NOMO-1 (cell line): ENCODE measurements at regions not wholly inside any gene's neighbourhood (a gene's known extent, or its start where the extent isn't known, plus 50 kb on each side); places are given as distances from the start of the nearest gene placed in this dataset.

Source experiments
- DNase-seq, 2 experiments: peaks; one replicate each; lab custom pipeline; 2025; ENCODE audit not compliant: unreplicated experiment in 2 of 2; lab: John Stamatoyannopoulos, UW

DNA sequence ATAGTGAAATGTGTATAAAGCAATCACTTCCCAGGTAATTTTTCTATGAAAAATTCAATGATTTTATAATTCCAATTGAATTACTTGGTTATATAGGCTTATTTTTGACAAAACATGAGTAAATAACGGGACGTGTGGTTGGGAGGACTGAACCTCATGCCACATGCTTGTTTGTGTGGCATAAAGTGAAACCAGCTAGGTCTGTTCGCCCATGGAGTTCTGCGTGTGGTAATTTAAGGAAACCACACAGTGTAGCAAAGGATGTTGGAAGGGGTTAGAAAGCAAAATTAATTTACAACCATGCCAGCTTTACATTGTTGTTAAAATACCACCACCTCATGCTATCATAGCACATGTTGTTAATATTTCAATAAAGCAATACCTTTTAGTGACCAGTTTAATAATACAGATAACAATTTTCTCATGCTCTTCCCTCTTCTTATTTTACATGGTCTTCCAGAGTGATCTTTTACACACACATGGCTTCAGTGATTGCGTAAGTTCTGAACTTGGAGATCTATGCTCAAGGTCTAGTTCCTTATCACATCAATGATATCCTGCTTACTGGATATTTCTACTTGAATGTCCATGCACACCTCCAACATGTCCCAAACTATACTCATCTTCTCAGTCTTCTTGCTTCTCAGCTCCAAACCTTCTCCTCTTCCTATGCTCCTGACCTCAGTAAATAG, 156.4 kb upstream of the ITGA4 start:
- DNase-seq, result peak in 1 of 2 experiments; percentile 71

DNA sequence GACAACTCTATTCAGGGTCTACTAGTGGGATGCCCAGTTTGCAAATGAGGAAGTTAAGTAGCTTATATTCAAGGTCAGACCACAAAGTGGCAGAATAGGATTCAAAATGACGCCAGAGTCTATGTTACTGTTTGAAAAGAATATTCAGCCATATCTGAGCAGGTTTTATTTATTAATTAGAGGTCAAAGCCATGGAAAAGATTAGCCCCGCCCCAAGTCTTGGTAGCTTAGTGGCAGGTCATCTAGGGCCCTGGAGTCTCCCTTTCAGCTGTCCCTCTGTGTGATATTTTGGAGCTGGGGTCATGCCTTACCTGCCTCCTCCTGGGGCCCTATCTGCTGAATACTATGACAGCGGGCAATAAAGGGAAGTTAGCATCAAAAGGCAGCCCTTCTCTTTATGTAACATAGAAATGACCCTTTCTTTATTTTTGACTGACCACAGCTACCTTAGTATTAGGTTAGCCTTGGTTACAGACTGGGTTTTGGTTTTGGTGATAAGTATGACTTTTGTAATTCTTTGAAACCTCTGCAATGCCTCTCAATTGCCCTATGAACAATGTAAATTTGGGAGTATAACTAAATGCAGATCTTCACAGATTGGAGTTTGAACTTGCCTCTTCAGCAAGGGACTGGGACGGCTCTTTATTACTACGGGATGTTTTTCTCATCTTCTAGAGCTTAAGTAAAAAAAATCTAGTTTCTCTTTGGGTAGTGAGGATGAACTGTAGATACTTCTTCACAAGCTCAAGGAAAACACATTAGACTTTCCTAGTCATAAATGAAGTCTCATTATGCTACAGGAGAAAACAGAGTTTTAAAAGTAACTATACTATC, 153.0 kb upstream of the ITGA4 start:
- DNase-seq, result peak; percentile 81 to 88

DNA sequence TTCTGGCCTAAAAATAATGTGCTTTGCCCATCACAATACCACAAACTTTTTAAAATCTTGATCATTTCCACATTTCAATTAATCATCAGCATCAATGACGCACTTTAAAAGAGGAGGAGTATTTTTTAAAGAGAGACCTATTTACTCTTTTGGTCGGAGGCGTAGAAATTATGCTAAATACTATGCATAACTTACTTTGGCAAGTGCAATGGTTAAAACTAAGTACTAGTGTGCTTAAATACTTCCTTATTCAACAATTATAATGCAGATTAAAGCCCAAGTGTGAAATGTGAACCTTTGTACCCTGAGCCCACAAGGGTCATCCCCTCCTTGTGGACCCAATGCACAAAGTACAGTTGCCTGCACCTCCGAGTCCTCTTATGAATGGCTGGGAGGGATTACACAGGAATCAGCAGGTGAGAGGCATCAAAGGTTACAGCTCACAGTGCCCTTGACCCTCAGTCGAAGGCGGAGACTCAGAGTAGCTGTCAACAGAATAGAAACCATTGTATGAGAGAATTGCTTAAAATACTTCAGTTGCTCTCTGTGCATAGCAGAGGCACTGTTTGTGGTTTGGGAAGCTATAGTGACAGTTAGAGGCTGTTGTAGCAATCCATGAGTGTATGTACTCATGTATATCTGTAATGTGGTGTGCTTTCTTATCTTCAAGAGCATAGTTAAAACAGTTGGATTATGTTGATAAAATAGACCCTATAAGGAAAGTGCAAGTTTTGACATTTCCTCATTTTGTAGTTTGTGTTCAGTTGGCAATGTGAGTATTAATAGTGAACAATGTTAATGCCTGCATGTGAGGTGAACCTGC, 151.7 kb upstream of the ITGA4 start:
- DNase-seq, result peak; percentile 76 to 98

DNA sequence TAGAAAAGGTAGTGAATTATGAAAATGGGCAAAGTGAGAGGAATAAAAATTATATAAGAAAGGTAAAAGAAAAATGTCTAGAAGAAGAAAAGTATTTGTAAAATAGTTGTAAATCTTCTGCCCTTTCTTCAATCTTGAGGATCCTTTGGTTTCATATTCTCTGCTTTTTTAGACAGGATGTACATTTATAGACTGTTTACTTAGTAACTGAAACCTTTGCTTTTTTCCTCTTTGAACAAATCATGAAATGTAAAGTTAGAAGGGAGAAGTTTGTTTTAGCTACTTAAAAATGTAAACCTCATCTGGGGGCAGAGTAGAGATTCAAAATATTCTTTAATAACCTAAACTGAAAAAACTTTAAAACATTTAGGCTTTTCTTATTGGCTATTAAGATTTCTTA, 150.4 kb upstream of the ITGA4 start:
- DNase-seq, result peak in 1 of 2 experiments; percentile 47

DNA sequence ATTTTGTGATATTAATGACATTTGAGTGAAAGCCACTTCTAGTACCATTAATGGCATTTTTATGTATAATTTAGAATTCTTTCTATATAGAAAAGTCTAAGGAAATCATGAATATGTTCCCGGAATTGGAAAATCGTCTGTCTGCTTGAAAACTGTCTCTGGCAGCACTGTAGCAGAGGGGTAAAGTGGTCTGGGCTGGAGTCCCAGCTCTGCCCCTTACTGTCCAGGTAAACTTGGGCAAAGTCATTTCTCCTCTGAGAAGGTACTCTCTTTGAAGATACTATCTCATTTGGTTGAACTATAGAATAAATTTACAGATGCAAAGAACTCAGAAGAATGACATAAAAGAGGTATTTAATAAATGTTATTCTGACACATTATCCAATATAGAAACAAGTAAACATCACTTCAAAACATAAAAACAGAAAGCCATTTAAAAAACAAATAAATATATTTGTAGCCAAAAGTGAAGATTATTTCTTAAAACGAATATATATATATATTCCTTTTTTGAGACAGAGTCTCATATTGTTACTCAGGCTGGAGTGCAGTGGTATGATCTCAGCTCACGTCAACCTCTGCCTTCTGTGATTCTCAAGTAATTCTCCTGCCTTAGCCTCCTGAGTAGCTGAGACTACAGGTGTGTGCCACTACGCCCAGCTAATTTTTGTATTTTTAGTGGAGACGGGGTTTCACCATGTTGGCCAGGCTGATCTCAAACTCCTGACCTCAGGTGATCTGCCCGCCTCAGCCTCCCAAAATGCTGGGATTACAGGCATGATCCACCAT, 149.8 kb upstream of the ITGA4 start:
- DNase-seq, result no peak

DNA sequence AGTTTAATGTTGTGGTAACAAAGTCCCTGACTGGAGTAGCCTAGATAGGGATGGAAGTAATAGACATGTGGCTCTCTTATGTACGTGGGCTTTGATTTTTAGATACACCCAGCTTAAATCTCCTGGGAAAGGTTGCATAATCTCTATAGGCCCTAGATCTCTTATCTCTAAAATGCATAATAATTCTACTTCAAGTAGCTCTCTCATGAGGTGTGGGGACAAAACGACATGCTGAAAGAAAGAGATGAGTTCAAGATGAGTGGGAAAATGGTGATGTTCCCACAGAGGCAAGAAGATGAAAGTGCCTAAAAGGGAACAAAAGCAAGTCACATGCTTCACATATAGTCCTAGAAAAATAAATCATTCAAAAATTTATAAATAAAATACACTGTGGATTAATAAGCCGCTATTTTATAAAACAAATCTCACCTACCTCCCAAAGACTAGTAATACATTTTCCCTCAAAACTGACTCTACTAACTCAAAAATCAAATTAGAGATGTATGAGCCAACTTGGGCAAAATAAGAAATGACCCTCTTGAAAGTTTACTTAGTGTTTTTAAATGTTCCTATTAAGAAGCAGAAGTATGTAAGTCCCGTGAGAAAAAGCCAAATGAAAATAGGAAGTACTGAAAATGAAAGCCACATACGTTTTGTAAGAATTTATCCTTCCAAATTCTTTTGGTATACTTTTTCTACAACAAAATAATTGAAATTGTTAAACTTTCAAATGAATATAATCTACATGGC, 148.2 kb upstream of the ITGA4 start:
- peak; percentile 47 to 89 for DNase-seq

DNA sequence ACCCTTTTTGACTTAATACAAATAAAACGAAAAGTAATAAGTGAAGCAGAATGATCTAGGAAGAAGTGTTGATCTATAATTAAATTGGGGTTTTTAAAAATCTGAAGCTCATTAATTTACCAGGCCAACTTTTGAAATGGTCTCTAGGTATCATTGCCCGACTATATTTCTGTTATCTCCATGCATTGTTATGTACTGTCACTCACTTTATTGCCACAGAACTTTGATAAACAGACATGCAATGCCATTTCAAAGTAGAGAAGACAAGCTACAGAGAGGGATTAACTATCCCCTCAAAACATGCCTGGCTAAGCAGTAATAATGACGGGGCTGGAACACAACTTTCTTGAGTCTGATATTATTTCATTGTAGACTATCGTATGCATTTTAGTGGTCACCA, 147.6 kb upstream of the ITGA4 start:
- peak in 1 of 2 experiments; percentile 45 for DNase-seq

DNA sequence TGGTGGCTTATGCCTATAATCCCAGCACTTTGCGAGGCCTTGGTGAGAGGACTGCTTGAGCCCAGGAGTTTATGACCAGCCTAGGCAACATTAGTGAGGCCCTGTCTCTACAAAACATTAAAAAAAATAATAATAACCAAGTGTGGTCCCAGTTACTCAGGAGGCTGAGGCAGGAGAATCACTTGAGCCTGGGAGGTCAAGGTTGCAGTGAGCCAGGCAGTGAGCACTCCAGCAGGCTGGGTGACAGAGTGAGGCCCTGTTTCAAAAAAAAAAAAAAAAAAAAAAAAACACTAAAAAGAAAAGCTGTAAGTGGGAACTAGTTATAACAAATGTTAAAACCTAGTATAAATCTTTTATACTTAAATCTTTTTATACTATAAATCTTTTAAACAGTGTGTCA, 146.2 kb upstream of the ITGA4 start:
- DNase-seq, result no peak

DNA sequence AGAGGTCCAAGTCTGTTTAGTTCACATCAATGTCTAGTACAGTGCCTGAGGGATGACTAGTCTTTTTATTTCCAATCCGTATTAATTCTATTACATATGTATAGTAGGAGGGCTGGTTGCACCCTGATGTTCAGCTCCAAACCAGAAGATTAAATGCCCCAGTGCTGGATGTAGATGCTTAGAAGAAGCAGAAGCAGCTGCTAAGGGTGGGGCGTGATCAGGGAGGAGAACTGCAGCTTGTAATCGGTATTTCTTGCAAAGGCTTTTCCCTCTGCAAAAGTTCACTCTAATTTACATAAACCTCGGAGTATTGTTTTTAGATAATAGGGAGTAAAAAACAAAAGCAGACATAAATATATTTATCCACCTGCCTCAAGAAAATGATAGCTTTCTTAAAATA, 145.3 kb upstream of the ITGA4 start:
- peak; percentile 49 to 64 for DNase-seq

DNA sequence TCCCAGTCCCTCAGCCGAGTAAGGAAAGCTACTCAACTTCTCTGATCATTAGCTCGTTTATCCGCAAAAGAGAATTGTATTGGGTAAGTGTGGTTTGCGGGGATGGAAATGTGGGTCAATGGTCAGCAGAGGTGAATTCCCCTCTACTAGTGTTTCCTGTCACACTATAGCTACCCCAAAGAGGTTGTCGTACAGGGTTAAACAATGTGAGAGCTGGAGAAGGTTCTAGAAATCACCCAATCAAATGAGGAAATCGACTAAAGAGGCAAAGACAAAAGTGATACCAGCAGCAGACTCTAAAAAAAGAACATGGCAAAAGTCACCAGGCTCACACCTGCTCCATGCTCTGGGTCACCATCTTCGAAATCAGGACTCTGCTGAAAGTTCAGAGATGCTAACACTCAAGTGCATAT, 144.7 kb upstream of the ITGA4 start:
- peak in 1 of 2 experiments; percentile 17 for DNase-seq

DNA sequence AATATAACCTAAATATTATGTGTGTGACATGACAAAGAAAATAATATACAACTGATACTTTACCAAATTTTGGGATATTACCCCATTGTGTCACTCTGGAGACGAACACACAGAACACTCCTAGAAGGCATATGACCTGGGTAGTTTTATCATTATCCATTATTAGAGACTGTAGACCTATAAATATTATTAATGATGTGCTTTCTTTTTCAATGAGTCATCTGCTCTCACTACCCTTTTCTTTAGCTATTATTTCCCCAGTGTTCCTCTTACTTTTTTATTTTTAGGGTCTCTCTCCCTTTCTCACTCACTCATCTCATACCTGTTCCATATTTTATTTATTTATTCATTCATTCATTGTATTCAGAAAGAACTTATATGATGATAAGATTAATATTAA, 143.3 kb upstream of the ITGA4 start:
- DNase-seq, result peak in 1 of 2 experiments; percentile 34

DNA sequence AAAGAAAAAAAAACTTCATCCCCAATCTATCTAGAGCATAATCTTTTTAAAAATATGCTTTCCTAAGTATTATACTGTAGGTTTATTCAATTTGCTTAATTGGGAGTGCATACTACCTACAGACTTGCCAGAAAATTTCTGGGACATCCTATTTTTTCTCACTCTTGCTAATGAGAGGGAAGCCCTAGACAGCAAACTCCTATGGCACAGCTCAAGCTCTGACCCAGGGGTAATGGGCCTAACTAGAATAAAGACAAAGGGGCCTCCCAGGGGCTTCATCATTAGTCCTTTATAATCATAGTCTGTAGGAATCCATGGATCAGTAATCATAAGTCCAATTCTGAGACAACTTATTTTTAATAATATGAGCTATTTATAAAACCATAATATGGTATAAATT, 142.6 kb upstream of the ITGA4 start:
- DNase-seq, result no peak

DNA sequence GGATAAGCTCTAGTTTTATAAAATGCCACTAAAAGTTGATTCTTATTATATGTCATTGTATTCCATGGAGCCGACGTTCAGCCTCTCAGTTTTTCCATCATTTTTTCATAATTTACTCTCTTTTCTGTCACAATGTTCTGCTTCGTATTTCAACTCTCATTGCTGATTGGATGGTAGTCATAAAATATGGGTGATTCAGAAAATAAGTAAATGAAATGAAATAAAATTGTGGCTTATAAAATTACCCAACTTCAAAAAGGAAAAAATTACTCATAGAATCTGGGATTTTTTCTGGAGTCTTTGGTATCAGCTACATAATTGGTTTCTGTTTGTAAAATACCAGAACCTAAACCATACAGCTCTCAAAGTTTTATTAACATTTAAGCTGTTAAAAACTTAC, 139.7 kb upstream of the ITGA4 start:
- DNase-seq, result no peak

DNA sequence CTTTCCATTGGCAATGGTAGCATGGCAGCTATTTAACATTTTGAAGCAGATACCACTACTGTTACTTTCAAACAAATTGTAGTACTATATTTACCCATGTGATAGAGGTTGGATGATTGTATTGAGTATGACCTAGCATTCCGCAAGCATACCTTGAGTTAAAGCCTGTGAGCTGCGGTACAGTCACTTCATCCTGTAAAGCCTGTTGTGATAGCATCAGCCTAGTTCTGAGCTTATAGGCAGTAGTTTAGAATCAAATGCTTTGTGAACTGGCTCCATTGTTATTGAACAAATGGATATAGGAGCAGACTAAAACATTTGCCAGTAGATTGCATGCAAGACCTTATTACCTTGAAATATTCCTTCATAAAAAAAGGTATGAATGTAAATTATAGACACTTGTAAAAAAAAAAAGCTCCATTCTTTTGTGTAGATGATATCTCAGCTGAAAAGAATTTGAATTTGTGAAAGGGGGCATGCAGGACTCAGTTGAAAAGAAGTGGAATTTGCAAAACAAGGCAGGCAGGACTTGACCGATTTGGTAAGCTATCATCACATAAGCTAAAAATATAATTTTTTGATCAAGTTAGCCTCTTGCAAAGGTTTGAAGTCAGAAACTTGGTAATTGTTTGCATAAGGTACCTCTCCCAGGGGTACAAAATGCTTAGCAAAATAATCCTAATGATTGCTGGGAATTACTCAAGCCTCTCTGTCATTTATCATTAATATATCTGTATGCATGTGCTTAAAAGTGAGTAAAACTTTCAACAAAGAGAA, 138.5 kb upstream of the ITGA4 start:
- DNase-seq, result no peak

DNA sequence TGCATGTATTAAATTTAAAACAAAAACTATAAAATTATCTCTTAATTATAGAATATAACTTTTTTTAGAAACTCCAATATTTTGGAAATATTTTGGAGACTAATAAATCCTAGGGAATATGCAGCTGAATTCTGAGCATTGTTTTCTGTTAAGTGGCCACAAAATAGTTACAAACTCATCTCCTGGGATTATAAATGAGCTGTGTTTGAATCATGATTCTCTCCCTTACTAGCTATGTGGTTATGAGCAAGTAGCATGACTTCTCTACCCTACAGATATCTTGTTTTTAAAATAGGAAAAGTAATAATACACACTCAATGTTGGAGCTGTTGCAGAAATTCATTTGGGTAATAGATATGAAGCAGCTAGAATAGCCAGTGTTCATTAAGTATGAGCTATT, 137.9 kb upstream of the ITGA4 start:
- DNase-seq, result no peak

DNA sequence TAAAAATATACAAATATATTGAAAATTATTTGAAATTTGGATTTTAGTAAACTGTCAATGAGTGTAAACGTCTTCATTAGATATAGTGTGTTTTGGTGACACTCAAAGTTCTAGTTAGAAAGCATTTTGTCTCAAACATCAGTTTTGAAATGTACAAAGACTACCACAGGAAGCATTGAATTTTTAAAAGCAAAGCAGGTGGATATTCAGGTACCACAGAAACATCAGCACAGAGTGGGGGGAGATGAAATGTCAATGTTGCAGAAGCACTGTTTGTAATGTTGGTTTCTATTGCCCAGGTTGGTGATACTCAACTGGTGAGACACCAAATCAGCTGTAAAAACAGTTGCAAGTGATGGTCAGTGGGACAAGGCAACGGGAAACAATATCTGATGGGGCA, 136.5 kb upstream of the ITGA4 start:
- DNase-seq, result no peak

DNA sequence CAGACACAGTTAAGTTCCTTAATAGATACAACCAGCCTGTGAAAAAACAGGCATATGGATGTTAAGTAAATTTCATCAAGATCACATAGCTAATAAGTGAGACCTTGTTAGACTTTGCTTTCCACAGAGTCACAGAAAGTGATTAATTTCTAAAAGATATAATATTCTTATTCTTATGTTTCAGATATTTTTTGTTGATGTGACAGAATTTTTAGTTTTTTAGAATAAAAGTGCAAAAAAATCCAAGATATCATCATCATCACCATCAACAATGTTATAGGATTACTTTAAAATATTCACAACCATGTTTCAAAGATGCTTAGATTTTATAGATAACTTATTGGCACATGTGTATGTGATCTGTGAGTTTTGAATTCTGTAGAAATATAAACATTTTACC, 132.3 kb upstream of the ITGA4 start:
- no peak for DNase-seq

DNA sequence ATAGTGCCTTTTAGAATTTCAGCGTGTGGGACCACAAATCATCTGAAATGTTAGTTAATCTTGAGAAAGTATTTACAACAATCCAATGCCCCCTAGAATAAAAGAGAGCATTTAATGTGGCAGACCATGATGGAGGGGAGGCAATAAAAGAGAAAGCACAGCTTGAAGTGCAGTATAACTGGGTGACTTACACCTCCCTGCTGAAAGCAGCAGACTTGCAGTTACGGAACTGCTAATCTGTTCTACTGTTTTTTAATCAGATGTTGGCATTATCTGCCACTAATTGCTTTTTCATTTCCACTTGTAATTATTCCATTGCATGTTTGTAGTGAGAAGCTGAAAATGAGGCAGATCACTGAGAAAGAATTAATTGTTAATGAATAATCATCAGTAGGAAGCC, 130.5 kb upstream of the ITGA4 start:
- DNase-seq, result no peak

DNA sequence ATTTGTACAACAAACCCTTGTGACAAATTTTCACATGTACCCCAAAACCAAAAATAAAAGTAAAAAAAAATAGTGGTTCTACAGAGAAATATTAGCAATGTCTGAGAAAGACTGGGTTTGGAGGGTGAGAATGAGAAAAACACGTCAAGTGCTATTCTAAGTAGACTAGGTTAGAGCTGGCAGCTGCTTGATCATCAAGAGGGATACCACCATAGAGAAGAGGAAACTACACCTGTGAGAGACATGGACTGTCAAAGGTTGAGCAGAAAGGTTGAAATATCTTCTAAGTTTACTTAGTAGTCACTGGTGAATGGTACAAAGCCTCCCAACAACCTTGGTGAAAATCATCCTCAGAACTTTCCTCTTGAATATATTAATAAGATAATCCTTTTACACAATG, 126.9 kb upstream of the ITGA4 start:
- no peak for DNase-seq
